Skin of body (tissue), 1 donor: ENCODE measurements at regions not wholly inside any gene's neighbourhood (a gene's known extent, or its start where the extent isn't known, plus 50 kb on each side); places are given as distances from the start of the nearest gene placed in this dataset.

Experiments used
- DNase-seq: peaks from one replicate; lab custom pipeline; 2025; lab: John Stamatoyannopoulos, UW

DNA sequence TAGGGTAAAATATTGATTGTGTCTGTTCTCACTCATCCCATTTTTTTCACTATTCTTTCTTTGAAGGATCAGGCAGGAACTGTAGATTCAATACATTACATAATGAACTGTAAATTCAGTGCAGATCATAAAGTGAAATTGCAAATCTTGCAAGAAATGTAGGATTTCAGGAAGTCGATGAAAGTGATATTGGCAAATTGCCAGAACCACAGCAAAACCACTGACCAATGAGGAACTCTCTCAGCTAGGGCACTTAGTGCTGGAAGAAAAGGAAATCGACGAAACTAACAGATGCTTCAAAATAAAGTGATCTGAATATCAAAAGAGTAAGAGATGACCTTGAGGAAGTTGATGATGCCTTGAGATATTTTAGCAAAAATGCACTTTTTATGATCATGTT lies 157.6 kb downstream of the AACS start:
- no peak for DNase-seq

DNA sequence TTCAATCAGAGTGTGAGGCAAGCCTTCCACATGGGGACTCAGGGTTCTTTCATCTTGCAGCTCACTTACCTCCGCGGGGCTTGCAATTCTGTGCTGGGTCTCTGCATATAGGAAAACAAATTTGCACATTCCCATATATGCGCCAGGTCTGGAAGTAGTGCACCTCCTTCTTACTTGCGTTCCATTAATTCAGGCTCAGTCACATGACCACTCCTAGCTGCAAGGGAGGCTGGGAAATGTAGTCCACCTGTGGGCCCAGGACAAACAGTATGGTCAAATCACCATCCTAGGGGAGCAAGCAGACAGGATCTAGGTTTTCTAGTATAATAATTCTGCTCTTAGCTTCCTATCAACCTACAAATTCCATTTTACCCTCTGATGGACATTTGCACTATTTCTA lies 160.4 kb downstream of the AACS start:
- no peak for DNase-seq

DNA sequence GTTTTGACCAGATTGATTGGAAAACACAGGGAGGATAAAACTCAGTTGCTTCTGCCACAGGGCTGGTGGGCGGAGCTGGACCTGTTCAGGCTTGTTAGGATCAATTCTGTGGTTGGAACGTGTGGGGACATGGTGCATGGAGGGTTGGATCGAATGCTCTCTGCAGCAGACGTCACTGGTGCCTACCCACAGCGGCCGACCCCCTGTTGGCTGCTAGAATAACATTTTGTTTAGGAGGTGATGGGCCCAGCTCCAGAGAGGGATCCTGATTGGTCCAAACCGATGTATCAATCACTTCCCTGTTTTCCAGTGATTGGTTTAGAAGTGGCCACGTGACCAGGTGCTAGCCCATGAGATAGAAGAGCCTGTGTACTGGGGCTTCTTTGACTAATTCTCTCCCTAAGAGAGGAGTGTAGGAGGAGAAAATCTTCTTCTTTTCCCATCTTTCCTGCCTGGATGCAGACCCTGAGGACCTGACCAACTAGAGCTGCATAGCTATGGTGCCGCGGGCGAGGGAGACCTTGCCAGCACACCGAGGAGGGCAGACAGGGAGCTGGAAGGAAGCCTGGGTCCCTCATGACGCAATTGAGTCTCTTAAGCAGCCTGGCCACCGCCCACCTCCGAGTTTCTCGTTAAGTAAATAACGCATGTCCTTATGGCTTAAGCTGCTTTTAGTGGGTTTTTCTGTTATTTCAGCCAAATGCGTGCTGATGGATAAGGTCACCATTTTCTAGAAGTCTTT lies 163.5 kb downstream of the AACS start:
- no peak for DNase-seq

DNA sequence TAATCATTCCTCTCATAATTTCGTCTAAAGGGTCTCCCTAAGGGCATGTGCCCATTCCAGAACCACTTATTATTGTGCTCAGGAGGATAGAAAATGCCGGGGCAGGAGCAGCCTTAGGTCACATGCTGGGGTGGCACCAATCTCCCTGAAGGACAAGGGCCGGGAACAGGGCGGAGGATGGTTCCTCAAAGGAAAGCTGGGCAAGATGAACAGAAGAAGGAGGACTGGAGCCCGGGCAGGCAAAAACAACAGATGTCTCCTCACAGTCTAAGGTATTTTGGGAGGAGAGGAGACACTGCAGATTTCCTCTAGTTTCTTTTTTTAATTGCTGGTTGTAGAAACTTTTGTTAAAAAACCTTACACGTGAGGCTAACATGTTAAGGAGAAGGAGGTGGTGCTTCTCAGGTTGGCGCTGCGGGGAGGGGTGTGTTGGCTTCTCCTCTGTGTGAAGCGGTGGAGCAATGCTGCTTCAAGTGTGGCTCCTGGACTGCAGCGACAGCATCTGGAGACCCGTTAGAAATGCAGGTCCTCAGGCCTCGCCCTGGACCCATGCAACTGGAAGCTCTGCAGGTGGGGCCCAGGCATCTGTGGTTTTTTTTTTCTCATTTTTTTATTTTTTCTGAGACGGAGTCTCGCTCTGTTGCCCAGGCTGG lies 164.8 kb downstream of the AACS start:
- DNase-seq = no peak

DNA sequence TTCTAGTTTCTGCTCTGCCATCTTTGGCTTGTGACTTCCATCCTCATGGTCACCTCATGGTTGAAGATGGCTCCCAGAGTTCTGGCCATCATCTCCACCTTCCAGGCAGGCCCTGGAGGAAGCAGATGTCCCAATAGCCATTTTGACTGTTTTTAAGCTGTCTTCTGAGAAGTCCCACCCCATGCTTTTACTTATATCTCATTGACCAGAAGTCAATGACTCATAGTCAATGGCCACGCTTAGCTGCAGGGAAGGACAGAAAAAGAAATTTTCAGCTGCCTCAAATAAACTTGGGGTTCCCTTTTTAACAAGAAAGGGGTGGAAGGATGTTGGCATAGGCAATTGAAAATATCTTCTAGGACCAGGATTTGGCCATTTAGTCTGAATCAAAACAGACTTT lies 168.1 kb downstream of the AACS start:
- no peak for DNase-seq

DNA sequence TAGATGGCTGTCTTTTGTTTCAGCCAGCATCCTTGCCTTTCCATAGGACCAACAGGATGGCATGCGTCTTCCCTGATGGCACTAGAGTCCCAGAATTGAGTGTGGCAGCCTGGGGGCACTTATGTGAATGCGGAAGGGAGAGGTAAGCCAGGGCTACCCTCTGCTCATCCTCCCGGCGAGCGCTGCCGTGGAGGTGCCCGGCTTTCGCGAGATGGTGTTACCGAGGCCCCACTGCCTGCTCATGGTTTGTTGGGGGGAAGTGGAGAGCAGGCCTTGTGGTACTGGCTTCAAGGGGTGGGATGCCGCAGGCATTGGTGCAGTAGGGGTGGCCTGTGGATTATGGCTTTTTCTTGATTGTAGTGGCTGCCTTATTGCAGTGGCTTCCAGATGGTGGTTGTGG lies 174.3 kb downstream of the AACS start:
- no peak for DNase-seq

DNA sequence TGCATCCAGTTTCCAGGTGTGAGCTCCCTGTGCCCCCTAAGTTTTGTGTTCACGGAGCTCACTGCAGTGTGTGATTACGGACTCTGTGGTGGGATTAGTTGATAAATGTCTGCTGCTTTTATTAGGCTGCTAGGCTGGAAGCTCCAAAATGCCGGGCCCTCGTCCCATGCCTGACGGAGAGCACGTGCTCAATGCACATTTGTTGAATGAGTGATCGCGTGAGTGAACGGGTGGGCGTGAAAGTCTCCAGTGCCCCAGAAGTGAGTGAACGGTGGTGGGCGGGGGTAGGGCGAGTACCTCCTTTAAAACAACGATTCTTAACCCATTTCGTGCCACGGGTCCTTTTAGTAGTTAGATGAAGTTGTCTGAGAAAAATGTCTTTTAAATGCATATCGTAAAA lies 175.5 kb downstream of the AACS start:
- DNase-seq = no peak

DNA sequence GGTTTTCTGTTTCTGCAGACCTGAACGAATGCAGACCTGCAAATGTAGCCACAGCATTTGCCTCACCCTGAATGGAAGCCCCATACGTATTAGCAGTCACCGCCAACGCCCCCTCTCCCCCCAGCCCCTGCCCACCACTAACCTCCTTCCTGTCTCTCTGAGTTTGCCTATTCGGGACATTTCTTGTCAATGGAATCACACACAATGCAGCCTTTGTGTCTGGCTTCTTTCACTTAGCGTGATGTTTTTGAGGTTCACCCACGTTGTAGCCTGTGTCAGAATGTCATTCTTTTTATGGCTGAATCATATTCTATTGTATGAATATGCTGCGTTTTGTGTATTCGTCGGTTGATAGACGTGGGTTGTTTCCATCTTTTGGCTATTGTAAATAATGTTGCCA lies 178.6 kb downstream of the AACS start:
- DNase-seq = no peak

DNA sequence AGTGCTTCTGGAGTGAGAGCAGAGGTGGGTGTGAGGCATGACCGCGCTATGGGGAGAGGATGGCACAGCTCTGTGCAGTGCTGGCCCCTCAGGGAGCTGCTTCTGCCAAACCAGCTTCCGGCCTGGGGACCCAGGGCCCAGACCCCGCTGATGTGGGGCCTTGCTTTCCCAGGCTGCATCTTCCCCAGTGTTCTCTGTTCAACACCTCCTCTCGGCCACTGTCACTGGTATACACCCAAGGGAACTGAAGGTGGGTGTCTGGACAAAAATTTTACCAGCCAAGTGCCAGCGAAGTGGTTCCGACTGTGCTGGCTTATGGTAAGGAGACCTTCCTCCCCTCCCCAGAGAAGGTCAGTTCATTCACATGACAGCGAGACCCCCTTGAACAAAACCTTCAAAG lies 179.1 kb downstream of the AACS start:
- no peak for DNase-seq

DNA sequence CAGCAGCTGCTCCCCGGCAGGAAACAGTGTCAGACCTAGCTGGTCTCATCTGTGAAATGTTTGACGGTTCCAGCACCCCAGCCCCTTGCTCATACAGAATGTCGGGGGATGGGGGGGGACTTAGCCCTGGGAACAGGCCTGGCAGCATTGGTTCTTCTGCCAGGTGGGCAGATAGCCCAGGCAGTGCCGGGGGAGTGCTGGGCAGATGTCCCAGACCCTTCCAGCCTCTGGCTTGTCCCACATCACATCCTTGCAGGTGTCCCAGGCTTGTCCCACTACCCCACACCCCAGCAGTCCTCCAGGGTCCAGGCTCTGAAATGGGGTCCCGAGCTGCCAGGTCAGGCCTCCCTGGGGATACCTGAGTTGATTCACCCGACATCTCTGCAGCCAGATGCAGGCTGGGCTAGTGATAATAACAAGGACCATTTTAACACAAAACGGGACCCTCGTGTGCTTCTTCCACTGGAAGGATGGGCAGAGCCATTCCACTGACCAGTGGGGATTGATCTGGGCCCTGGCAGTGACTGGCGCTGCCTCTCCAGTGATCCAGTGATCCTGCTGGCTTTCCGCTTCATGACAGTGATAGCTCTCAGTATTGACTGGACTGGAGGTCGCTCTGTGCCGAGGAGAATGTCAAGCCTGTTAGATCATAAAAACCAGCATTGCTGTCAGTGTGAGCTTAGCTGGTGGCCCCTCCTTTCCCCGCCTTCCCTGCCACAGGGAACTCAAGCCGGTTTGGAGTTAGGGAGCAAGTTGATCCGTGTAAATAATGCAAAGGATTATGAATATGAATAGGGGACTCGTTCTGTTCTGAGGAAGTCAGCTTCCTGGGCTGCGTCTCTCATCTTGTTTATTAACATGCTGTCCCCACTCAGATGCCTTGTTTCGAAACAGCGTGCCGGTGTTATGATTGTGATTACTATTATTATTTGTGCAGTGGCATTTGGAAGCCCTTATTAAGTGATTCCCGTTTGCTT lies 180.6 kb downstream of the AACS start:
- DNase-seq = peak; percentile 10

DNA sequence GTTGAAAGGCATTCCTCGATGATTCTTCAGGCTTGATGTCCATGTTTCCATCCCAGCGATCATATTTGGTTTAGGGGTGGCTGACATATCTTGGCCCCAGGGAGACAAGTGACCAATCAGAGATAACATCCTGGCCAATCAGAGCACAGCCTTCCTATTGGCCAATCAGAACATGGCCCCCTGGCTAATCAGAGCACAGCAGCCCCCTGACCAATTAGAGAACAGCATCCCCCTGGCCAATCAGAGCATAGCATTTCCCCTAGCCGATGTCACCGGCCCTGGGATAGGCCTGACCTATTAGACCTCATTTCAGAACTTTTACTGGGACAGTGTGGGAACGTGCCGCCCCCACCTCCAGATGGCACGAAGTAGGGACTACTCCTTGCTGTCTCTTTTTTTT lies 182.2 kb downstream of the AACS start:
- no peak for DNase-seq

DNA sequence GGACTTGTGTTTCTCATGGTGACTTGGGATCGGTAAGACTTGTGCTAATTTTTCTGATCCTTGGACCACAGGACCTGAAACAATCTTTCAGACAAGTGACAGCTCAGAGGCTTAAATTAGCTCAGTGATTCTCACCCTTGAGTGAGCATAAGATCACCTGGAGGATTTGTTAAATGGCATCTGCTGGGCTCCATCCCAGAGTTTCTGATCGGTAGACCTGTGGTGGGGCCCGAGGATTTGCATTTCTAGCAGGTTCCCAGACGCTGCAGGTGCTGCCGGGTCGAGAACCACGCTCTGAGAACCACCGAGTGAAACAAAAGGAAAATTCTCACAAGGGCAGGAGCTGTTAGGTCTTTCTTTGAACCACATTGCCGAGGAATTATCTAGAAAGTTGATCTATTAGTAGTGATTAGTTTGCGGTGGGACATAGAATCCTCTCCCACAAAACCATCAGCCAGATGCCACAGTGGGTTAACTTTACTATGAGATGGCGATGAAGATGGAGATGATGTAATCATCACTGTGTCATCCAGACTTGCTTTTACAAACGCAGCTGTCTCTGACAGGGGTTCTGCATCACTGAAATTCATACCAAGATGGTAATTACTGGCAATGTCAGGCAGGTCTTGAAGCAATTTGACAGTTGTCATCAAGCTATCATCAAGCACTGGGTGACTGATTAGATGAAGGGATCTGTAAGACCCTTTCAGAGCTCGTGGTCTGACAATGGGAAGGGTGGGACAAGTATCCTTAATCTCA lies 184.0 kb downstream of the AACS start:
- peak; percentile 6 for DNase-seq

DNA sequence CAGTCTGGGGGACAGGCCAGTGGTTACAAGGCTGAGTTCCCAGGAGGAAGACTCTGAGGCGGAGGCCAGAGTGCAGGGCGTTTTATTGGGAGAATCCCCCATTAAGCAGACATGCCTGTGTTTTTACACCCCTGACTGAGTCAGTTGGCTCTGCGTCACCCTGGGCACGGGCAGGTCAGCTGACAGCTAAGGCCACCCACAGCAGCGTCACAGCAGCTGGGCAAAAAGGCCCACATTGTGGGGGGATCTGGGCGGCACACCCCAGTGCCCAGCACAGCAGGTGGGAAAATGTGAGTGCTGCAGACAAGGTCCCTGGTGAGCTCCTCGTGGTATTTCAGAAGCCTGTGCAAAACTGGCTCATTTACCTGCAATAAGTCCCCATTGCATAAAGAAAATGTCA lies 184.7 kb downstream of the AACS start:
- DNase-seq = no peak

DNA sequence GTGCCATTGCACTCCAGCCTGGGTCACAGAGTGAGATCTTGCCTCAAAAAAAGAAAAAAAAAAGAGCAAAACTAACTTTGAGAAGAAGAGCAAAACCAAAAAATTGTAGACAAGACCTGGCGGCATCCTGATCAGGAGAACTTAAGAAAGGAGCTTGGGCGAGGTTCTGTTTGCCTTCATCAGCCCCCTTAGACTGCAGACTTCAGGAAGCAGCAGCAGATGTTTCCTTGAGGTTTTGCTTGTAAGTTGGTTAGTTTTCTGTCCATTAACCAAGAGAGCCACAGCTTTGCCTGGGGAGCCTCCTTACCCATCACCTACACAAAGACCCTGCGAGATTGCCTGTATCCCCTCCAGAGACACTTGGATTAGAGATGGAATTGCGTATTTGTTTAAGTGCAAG lies 189.0 kb downstream of the AACS start:
- no peak for DNase-seq

DNA sequence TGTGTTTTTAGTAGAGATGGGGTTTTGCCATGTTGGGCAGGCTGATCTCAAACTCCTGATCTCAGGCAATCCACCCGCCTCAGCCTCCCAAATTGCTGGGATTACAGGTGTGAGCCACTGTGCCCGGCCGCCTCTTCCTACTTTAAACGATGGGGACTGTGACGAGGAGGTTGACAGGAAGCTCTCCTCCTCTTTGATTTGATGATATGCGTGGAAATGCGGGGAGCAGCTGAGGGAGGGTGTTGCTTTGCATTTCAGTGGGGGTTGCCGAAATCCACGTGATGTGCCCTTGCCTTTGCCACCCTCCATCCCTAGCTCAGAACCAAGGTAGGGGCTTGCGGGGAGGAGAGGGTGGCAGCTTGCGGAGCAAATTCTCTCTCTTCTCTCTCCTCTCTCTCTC lies 189.6 kb downstream of the AACS start:
- DNase-seq = no peak

DNA sequence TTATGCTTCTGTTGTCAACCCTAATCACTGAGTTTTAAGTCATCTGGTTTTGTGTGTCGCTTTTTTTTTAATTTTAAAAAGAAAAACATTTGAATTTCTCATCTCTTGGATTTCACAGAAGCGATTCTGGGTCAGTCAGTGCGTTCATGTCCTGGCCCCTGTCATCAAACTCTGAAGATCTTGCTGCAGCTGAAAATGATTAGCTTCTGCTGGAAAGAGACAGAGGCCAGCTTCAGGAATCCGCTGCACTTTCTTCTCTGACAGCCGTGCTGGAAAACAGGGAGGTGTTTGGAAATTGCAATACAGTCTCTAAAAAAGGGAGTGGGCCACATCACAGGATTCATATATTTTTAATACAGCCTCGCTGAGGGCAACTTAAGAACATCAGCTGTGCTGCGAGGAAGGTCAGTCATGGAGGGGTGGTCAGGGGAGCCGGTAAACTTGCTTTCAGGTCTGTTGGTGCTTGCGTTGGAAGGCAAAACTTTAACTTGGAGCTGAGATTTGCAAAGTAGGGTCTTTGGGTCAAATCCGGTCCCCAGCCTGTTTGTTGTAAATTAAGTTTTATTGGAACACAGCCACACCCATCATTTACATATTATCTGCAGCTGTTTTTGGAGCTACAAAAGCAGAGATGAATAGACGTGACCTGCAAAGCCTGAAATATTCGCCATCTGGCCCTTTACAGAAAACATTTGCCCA lies 190.8 kb downstream of the AACS start:
- no peak for DNase-seq

DNA sequence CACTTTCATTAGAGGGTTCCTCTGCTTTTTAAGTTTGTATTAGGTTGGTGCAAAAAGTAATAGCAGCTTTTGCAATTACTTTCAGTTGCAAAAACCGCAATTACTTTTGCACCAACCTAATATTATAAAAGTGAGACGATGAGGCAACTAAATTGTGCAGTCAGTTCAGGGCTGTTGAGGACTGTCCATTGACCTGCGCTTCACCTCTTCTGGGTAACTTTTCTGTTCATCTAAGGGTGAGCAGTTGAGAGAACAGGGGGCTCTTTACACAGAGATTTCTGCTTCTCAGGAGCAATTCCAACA lies 191.3 kb downstream of the AACS start:
- DNase-seq = no peak

DNA sequence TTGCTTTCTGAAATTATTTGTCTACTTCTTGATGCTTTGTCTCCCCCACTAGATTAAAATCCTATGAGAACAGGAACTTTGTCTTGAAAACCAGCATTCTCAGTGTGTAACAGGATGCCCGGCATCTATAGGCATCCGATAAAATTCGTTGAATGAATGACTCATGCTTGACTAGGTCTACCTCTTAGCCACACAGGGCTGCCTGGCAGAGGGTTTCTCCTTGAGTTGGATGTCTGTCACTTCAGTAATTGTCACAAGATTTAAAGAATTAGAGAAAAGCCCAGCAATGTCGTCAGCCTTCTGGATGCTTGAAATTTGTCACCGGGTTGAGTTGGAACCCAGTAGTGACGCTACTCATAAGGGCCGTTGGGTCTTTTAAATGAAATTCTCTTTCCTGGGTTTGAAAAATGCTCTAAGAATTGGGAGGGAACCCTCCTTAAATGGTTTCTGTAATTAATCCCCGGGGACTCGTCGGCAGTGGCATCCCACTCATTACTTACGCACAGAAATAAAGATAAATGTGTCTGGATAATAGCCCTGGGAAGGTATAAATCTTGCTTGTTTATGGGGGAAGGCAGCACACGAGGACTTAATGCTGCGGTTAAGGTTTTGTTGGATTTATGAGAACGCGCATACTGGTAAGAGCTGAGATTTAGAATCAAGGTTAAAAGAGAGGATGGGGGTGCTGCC lies 194.1 kb downstream of the AACS start:
- DNase-seq = no peak

DNA sequence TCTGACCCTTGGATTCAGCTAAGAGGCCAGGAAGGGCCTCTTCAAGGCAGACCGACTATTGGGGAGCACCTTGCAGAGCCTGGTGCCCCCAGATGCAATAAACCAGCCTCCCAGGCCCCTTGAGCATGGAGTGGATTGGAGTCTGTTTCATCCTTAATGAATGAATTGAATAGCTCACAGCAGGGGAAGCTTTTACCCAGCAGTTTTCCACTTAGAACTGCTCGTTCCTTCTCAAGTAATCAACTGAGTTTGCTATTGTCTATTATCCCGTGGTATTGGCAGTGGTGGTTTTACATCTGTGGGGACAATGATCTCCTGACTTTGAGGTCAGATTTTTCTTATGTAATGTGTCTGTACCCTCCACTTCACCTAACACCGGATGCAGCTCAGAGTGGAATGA lies 197.6 kb downstream of the AACS start:
- no peak for DNase-seq

DNA sequence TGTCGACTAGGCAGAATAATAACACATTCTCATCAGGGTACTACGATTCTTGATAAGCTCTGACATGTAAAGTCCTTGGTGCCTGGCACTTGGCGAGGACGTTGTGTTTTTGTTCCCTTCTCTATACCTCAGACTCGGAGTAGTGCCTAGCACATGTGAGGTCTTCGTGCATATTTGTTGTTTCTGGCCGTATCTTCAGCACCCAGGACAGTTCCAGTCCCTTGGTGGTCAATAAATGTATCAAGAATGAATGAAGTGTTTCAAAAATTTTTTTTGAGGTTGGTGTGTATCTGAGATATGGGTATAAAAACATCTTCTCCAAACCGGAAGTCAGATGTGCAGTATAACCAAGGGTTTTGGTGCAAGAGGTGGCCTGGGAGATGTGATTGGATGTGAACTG lies 198.2 kb downstream of the AACS start:
- no peak for DNase-seq

DNA sequence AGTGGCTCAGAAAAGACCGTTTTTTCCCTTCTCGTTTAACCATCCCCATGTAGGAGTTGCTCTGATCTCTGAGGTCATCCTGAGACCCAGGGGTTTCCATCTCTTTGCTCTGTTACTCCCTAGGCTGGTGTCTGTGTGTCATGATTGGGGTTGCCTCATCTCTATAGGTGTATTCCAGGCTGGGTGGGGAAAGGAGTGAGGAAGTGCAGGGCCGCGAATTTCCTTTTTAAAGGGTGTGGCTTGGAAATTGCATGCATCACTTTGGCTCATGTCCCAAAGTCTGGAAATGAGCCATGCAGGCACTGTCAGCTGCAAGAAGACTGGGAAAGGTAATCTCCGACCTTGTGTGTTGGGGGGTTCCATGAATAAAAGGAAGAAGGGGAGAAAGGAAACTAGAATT lies 201.9 kb downstream of the AACS start:
- no peak for DNase-seq
